ENCODE measurements at regions not wholly inside any gene's neighbourhood (a gene's known extent, or its start where the extent isn't known, plus 50 kb on each side); places are given as distances from the start of the nearest gene placed in this dataset.

GRCh38 chr13:107379407-107380155 lies 811.6 kb upstream of the ARGLU1 start:
- no peak for DNase-seq

- no peak for DNase-seq
Observed at GRCh38 chr13:107376341-107377125, 808.6 kb upstream of the ARGLU1 start.

- DNase-seq: no peak
Observed at GRCh38 chr13:107375701-107376340, 807.9 kb upstream of the ARGLU1 start.

GRCh38 chr13:107374038-107374437 lies 806.1 kb upstream of the ARGLU1 start:
- DNase-seq: no peak

- peak; percentile 55 for DNase-seq
Observed at GRCh38 chr13:107373551-107373950, 805.6 kb upstream of the ARGLU1 start.

GRCh38 chr13:107370015-107370785 lies 802.3 kb upstream of the ARGLU1 start:
- no peak for DNase-seq

GRCh38 chr13:107367258-107367657 lies 799.3 kb upstream of the ARGLU1 start:
- no peak for DNase-seq

GRCh38 chr13:107365466-107366215 lies 797.7 kb upstream of the ARGLU1 start:
- DNase-seq: no peak

- DNase-seq: no peak
Observed at GRCh38 chr13:107364658-107365057, 796.7 kb upstream of the ARGLU1 start.

- no peak for DNase-seq
Observed at GRCh38 chr13:107361666-107362065, 793.7 kb upstream of the ARGLU1 start.

GRCh38 chr13:107360010-107360409 lies 792.1 kb upstream of the ARGLU1 start:
- DNase-seq: no peak

GRCh38 chr13:107358866-107359265 lies 790.9 kb upstream of the ARGLU1 start:
- DNase-seq: no peak

GRCh38 chr13:107351305-107351704 lies 783.4 kb upstream of the ARGLU1 start:
- no peak for DNase-seq

- no peak for DNase-seq
Observed at GRCh38 chr13:107348925-107349324, 781.0 kb upstream of the ARGLU1 start.

GRCh38 chr13:107348471-107348870 lies 780.5 kb upstream of the ARGLU1 start:
- no peak for DNase-seq

- no peak for DNase-seq
Observed at GRCh38 chr13:107347641-107348369, 779.9 kb upstream of the ARGLU1 start.

GRCh38 chr13:107342747-107343146 lies 774.8 kb upstream of the ARGLU1 start:
- no peak for DNase-seq

GRCh38 chr13:107339209-107339608 lies 771.3 kb upstream of the ARGLU1 start:
- DNase-seq: no peak

GRCh38 chr13:107332188-107332587 lies 764.3 kb upstream of the ARGLU1 start:
- no peak for DNase-seq

GRCh38 chr13:107331359-107331758 lies 763.4 kb upstream of the ARGLU1 start:
- no peak for DNase-seq

- DNase-seq: no peak
Observed at GRCh38 chr13:107330484-107330883, 762.5 kb upstream of the ARGLU1 start.
